ENCODE measurements at regions not wholly inside any gene's neighbourhood (a gene's known extent, or its start where the extent isn't known, plus 50 kb on each side); places are given as distances from the start of the nearest gene placed in this dataset.

DNA sequence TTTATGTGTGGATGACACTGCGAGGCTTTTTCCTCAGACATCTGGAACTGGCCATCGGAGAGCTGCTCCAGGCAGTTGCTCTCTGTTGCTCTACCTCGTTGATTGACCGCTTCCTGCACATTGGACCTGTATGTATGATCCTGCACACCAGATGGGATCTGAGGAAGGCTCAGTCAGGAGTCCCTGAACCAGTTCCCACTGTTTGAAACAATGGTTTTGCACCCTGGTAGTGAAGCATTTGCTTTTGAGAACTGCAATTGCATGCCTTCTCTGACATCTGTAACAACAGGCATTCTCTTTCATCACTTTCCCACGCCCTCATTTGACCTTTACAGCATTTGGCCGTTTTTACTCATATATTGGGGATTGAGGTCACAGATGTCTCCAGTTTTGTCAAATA, 61.1 kb upstream of the NPAS1 start:
- TF ChIP-seq, protein P1, sequence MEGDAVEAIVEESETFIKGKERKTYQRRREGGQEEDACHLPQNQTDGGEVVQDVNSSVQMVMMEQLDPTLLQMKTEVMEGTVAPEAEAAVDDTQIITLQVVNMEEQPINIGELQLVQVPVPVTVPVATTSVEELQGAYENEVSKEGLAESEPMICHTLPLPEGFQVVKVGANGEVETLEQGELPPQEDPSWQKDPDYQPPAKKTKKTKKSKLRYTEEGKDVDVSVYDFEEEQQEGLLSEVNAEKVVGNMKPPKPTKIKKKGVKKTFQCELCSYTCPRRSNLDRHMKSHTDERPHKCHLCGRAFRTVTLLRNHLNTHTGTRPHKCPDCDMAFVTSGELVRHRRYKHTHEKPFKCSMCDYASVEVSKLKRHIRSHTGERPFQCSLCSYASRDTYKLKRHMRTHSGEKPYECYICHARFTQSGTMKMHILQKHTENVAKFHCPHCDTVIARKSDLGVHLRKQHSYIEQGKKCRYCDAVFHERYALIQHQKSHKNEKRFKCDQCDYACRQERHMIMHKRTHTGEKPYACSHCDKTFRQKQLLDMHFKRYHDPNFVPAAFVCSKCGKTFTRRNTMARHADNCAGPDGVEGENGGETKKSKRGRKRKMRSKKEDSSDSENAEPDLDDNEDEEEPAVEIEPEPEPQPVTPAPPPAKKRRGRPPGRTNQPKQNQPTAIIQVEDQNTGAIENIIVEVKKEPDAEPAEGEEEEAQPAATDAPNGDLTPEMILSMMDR (IDR thresholded peaks at IDR 0.05) = no peak
- TF ChIP-seq REST (IDR thresholded peaks at IDR 0.05; ENCODE audit: insufficient read depth in 1 of 2, low read depth in 2 of 2, low read length in 1 of 2) = no peak
- TF ChIP-seq POLR2AphosphoS5 (IDR thresholded peaks at IDR 0.05; ENCODE audit: low read depth, low read length) = no peak
- no peak for TF ChIP-seq SIN3A (IDR thresholded peaks at IDR 0.05; ENCODE audit: borderline replicate concordance, insufficient read depth, low read depth, low read length)
